NCI-H524 treated with DMSO at 0.1 percent for 48 hours (cell line): ENCODE measurements at regions not wholly inside any gene's neighbourhood (a gene's known extent, or its start where the extent isn't known, plus 50 kb on each side); places are given as distances from the start of the nearest gene placed in this dataset.

Experiments used
- DNase-seq: peaks from one replicate; lab custom pipeline; 2025; lab: John Stamatoyannopoulos, UW

- no peak for DNase-seq
These were observed 1165.7 kb upstream of the PIK3C3 start for GRCh38 chr18:40789286-40789685.

- DNase-seq: no peak
These were observed 1172.4 kb upstream of the PIK3C3 start for GRCh38 chr18:40782453-40783130.

DNA sequence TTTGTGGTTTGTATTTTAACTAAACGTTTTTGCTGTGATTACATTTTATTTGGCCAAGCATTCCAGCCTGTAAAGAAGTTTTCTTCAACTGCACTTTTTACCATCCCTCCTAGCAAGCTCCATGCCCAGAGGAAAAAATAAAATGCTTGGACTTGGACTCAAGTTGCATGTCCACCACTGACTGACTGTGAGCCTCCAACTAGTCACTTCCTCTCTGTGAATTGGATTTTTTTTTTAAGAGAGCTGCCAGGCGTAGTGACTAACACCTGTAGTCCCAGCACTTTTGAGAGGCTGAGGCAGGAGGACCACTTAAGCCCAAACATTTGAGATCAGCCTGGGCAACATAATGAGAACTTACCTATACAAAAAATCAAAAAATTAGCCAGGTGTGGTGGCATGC is 1185.2 kb upstream of the PIK3C3 start:
- DNase-seq: no peak

GRCh38 chr18:40760251-40760650 is 1194.8 kb upstream of the PIK3C3 start:
- no peak for DNase-seq

DNA sequence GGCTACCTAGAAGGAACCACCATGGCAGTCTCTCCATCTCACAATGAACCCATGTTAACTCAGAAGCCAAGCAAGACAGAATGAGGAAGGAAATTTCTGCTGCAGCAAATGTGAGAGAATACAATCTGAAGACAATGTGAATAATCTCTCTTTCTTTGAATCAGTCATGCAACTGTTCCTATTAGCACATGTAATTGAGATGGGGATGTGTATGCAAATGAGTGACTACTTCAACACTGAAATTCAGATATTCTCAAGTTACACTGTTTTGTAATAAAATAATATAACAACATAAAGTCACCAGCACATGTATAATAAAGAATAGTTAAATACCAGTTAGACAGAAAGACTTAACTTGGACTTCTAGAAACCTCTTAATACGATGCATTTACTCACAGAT is 1200.6 kb upstream of the PIK3C3 start:
- no peak for DNase-seq

- no peak for DNase-seq
These were observed 1202.7 kb upstream of the PIK3C3 start for GRCh38 chr18:40752316-40752715.

GRCh38 chr18:40751186-40751585 is 1203.8 kb upstream of the PIK3C3 start:
- no peak for DNase-seq

DNA sequence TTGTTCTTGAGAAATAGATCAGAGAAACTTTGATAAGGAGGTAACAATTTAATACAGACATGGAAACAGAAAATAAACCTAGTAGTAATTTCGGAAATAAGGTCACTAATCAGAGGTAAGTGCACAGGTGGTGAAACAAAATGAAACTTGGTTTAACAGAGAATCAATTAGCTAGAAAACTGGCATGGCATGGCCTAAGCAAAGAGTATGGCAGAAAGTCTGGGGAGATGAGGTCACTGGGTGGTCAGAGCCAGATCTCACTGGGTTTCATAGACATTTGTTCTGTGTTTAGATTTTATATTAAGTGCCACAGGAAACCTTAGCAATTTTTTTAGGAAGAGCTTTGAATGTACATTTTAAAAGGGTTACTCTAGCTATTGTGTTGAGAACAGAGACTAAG is 1216.0 kb upstream of the PIK3C3 start:
- no peak for DNase-seq

GRCh38 chr18:40738321-40738880 is 1216.6 kb upstream of the PIK3C3 start:
- no peak for DNase-seq

GRCh38 chr18:40708726-40709125 is 1246.3 kb upstream of the PIK3C3 start:
- no peak for DNase-seq

DNA sequence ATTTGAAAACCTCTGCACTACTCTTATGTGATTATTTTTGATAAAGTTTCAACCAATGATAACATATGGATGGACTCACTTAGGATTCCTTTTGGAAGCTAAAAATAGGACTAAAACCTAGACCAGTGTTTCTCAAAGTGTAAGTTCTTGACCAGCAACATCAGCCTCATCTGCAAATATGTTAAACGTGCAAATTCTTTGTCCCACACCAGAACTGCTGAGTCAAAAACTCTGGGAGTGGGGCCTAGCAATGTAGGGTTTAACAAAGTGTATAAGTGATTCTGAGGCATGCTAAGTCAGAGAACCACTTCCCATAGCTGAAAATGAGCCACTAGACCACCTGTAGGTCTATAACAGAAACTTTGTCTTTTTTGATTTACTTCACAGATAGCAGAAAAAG is 1247.2 kb upstream of the PIK3C3 start:
- DNase-seq: no peak

DNA sequence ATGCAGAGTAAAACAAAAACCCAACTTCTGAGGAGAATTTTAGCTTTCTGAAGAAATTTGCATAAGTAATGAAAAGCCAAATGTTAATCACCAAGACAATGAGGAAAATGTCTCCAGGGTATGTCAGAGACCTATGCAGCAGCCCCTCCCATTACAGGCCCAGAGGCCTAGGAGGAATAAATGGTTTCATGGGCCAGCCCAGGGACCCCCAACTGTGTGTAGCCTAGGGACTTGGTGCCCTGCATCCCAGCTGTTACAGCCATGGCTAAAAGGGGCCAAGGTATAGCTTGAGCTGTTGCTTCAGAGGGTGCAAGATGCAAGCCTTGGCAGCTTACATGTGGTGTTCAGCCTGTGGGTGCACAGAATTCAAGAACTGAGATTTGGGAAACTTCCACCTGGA is 1256.9 kb upstream of the PIK3C3 start:
- DNase-seq: no peak

DNA sequence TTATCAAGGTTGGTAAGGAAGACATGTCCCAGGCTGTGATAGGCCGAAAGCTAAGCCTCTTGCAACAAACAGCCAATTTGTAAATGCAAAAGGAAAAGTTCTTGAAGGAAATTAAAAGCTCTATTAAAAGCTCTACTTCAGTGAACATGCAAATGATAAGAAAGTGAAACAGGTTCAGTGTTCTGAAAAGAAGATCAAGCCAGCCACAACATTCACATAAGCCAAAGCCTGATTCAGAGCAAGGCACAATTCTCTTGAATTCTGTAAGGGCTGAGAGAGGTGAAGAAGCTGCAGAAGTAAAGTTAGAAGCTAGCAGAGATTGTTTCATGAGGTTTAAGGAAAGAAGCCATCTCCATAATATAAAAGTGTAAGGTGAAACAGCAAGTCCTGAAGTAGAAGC is 1259.5 kb upstream of the PIK3C3 start:
- no peak for DNase-seq

- DNase-seq: no peak
These were observed 1262.2 kb upstream of the PIK3C3 start for GRCh38 chr18:40692871-40693270.

GRCh38 chr18:40690062-40690461 is 1265.0 kb upstream of the PIK3C3 start:
- DNase-seq: no peak

DNA sequence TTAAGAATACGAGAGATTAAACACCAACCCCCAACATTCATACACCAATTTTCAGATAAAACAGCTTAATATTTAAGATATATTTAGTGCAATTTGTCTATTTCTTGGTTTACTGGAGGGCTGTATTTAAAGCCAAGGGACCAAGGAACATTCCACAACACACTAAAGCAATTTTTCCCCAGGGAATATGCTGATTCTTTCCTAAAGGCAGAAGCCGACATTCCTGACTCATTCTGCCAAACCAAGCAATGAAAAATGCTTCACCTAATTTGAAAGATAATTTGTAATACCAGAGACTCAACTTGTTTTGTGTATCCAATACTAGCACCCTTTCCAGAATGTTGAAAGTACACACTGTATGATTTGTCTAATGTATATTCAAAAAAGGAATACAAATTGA is 1267.6 kb upstream of the PIK3C3 start:
- DNase-seq: no peak

DNA sequence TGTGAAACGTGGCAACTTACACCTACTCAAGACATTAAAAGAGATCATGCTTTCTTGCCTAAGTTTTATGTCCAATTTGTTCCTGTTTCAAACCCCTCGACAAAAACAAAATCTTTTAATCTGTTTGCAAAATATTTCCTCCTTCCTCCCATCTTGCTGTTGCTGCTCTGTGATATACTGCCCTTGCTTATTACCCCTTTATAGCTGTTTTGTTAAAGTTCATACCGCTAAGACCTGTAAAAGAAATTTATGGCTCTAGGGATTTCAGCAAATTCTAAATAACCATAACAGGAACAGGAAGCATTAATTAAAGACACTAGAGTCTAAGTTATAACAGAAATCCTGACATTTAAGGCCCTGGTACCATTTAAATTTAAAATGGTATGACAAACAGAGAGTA is 1268.2 kb upstream of the PIK3C3 start:
- no peak for DNase-seq

- no peak for DNase-seq
These were observed 1269.8 kb upstream of the PIK3C3 start for GRCh38 chr18:40685219-40685618.

DNA sequence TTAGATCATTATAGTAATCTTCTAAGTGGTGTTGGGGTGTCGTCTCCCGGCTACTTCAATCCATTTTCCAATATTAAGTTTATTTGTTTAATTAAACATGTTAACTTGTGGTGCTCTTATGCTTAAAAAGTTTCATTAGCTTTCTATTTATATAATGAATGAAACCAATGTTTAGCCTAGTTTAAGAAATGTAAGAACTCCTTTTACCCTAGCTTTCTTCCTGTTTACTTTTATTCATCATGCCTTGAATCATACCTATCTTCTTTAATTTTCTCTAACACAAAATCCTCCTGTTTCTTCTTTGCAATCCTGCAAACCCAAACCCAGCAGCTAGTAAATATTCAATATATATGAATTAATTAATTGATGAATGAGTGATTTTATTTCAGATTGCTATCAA is 1276.7 kb upstream of the PIK3C3 start:
- no peak for DNase-seq

DNA sequence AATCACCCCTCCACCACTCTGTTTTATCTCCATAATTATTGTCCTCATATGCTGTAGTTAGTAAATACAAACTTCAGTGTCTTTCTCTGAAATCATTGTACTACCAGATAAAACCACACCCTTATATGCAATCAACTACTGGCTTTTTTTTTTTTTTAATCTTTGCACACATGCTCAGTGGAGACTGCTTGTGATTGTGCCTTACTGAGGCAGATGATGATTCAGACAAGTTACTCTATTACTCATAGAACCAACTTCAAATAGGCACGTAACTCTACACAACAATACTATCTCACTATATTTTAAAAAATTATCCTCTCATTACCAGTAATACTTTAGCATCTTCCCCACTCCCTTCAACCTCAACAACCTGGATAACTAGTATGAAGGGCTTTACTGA is 1278.4 kb upstream of the PIK3C3 start:
- DNase-seq: no peak

DNA sequence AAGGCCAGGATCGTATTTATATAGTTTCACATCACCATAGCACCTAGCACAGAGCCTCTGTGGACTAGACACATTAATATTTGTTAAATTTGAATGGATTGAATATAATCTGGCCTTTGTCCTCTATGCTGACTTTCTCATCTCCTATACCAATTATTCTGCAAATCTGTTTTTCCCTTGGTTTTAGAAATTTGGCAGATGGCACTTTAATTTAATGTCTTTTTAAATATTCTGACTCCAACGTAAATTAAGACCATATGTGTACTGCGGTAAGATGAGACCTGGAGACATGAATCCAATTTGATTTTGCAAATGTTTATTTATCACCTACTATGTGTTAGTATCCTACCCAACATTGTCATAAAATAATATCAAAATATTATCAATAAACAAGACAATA is 1281.9 kb upstream of the PIK3C3 start:
- peak; percentile 69 for DNase-seq

- no peak for DNase-seq
These were observed 1282.4 kb upstream of the PIK3C3 start for GRCh38 chr18:40672590-40672989.

GRCh38 chr18:40670668-40671375 is 1284.2 kb upstream of the PIK3C3 start:
- peak; percentile 53 for DNase-seq
